GM03348 (cell line): ENCODE measurements at regions not wholly inside any gene's neighbourhood (a gene's known extent, or its start where the extent isn't known, plus 50 kb on each side); places are given as distances from the start of the nearest gene placed in this dataset.
"Not testable (repeated sequence)": the region's sequence is repeated elsewhere in the genome, so short reads cannot be mapped to it uniquely, and the experiment has no call there.

Source experiments
- DNase-seq: peaks from one replicate; pipeline ENCODE4 v3.0.0; 2012; ENCODE audit warnings: low spot score

GRCh38 chr6:102895683-102896082 lies 1502.2 kb downstream of the GRIK2 start:
- no peak for DNase-seq

- DNase-seq, result no peak
Measured at GRCh38 chr6:102885165-102885564, 1491.7 kb downstream of the GRIK2 start.

- no peak for DNase-seq
Measured at GRCh38 chr6:102853249-102853955, 1459.9 kb downstream of the GRIK2 start.

GRCh38 chr6:102848796-102849195 lies 1455.3 kb downstream of the GRIK2 start:
- DNase-seq, result no peak

GRCh38 chr6:102848210-102848609 lies 1454.7 kb downstream of the GRIK2 start:
- no peak for DNase-seq

GRCh38 chr6:102841060-102841459 lies 1447.6 kb downstream of the GRIK2 start:
- DNase-seq, result no peak

- DNase-seq, result no peak
Measured at GRCh38 chr6:102832021-102832420, 1438.5 kb downstream of the GRIK2 start.

GRCh38 chr6:102820098-102820497 lies 1426.6 kb downstream of the GRIK2 start:
- DNase-seq, result no peak

- no peak for DNase-seq
Measured at GRCh38 chr6:102815207-102815606, 1421.7 kb downstream of the GRIK2 start.

- no peak for DNase-seq
Measured at GRCh38 chr6:102813489-102814275, 1420.2 kb downstream of the GRIK2 start.

GRCh38 chr6:102812242-102812641 lies 1418.7 kb downstream of the GRIK2 start:
- DNase-seq, result no peak

- DNase-seq, result not testable (repeated sequence)
Measured at GRCh38 chr6:102808944-102809505, 1415.5 kb downstream of the GRIK2 start.

- no peak for DNase-seq
Measured at GRCh38 chr6:102799051-102799450, 1405.5 kb downstream of the GRIK2 start.

GRCh38 chr6:102798636-102799035 lies 1405.1 kb downstream of the GRIK2 start:
- DNase-seq, result no peak

GRCh38 chr6:102793752-102794151 lies 1400.2 kb downstream of the GRIK2 start:
- DNase-seq, result no peak

GRCh38 chr6:102774326-102774725 lies 1380.8 kb downstream of the GRIK2 start:
- no peak for DNase-seq

- no peak for DNase-seq
Measured at GRCh38 chr6:102773636-102774035, 1380.1 kb downstream of the GRIK2 start.

- DNase-seq, result no peak
Measured at GRCh38 chr6:102766963-102767362, 1373.5 kb downstream of the GRIK2 start.

- no peak for DNase-seq
Measured at GRCh38 chr6:102764317-102764716, 1370.8 kb downstream of the GRIK2 start.

GRCh38 chr6:102763891-102764290 lies 1370.4 kb downstream of the GRIK2 start:
- DNase-seq, result no peak

- DNase-seq, result no peak
Measured at GRCh38 chr6:102761872-102762271, 1368.4 kb downstream of the GRIK2 start.

GRCh38 chr6:102759415-102759814 lies 1365.9 kb downstream of the GRIK2 start:
- DNase-seq, result no peak

- not testable (repeated sequence) for DNase-seq
Measured at GRCh38 chr6:102758536-102758935, 1365.0 kb downstream of the GRIK2 start.
